WERI-Rb-1 (cell line): ENCODE measurements at regions not wholly inside any gene's neighbourhood (a gene's known extent, or its start where the extent isn't known, plus 50 kb on each side); places are given as distances from the start of the nearest gene placed in this dataset.

Experiments
- DNase-seq: peaks from one replicate; pipeline ENCODE4 v3.0.0-alpha.2; 2020
- H3K27ac ChIP-seq: fragments of 250-450 bp; sonication (Bioruptor Pico); 2 replicates; pipeline ENCODE4 v1.5.1; 2020; ENCODE audit warnings: mild to moderate bottlenecking, moderate library complexity
- H3K27me3 ChIP-seq: fragments of 250-450 bp; sonication (Bioruptor Pico); 2 replicates; pipeline ENCODE4 v1.5.1; 2021; ENCODE audit warnings: mild to moderate bottlenecking, low read depth, moderate library complexity; ENCODE audit not compliant: insufficient read depth, severe bottlenecking
- H3K36me3 ChIP-seq: fragments of 250-450 bp; sonication (Bioruptor Pico); 2 replicates; pipeline ENCODE4 v1.5.1; 2020; ENCODE audit warnings: mild to moderate bottlenecking, moderate library complexity
- H3K4me3 ChIP-seq: 2 replicates; pipeline ENCODE4 v1.5.1; 2011; ENCODE audit warnings: low read depth, mild to moderate bottlenecking, control low read depth, low read length
- H3K9me3 ChIP-seq: fragments of 250-450 bp; sonication (Bioruptor Pico); 2 replicates; pipeline ENCODE4 v1.5.1; 2021; ENCODE audit warnings: mild to moderate bottlenecking, moderate library complexity; ENCODE audit not compliant: severe bottlenecking
- TF ChIP-seq, protein P1 (sequence below): IDR thresholded peaks from 2 replicates; pipeline ENCODE4 v1.5.1; 2011; ENCODE audit warnings: low read depth, mild to moderate bottlenecking, control low read depth, inconsistent platforms, low read length

DNA sequence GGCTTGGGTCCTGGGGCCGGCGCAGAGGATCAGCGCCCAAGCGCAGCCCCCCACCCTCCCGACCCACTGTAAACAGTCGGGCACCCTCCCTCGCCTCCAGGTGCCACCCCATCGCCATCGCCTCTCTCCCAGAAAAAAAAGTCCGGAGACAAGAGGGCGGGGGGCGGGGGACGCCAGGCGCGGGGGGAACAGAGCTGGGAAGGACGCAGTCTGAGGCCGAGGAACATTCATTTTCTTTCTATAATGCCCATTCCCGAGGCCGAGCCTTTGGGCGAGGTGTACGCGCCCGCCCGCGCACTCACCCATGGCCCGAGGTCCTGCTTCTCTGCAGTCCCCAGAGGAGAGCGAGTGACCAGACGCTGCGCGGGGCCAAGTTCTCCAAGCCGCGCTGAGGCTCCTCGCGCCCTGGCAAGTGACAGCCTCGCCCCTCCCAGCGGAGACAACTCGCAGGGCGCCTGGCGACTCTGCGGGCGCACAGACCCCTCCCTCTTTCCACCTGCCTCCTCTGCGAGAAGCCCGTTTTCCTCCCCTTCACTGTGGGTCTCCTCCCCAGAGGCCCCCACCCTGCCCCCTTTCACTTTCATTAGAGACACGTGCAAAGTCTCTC is 63.5 kb upstream of the WDR17 start:
- no peaks in the 10 kb centered on the region for H3K27me3 ChIP-seq
- H3K27ac ChIP-seq, result no peak overlapping the region
- TF ChIP-seq, protein P1, sequence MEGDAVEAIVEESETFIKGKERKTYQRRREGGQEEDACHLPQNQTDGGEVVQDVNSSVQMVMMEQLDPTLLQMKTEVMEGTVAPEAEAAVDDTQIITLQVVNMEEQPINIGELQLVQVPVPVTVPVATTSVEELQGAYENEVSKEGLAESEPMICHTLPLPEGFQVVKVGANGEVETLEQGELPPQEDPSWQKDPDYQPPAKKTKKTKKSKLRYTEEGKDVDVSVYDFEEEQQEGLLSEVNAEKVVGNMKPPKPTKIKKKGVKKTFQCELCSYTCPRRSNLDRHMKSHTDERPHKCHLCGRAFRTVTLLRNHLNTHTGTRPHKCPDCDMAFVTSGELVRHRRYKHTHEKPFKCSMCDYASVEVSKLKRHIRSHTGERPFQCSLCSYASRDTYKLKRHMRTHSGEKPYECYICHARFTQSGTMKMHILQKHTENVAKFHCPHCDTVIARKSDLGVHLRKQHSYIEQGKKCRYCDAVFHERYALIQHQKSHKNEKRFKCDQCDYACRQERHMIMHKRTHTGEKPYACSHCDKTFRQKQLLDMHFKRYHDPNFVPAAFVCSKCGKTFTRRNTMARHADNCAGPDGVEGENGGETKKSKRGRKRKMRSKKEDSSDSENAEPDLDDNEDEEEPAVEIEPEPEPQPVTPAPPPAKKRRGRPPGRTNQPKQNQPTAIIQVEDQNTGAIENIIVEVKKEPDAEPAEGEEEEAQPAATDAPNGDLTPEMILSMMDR, result no peak
- peak overlapping the region; percentile 65 for H3K4me3 ChIP-seq
- no peaks in the 10 kb centered on the region for H3K36me3 ChIP-seq
- DNase-seq, result peak; percentile 86
- no peaks in the 10 kb centered on the region for H3K9me3 ChIP-seq

GRCh38 chr4:176005766-176006165 is 59.9 kb upstream of the WDR17 start:
- no peaks in the 10 kb centered on the region for H3K9me3 ChIP-seq
- H3K27ac ChIP-seq, result no peak overlapping the region

GRCh38 chr4:176009254-176009653 is 56.4 kb upstream of the WDR17 start:
- no peak overlapping the region for H3K27ac ChIP-seq
- DNase-seq, result no peak
- H3K9me3 ChIP-seq, result no peaks in the 10 kb centered on the region
- H3K36me3 ChIP-seq, result no peaks in the 10 kb centered on the region
- H3K27me3 ChIP-seq, result no peaks in the 10 kb centered on the region
- TF ChIP-seq, protein P1, result no peak
- no peak overlapping the region for H3K4me3 ChIP-seq

More at GRCh38 chr4:176005766-176006165, 59.9 kb upstream of the WDR17 start:
- no peaks in the 10 kb centered on the region for H3K27me3 ChIP-seq
- TF ChIP-seq, protein P1, result no peak
- DNase-seq, result no peak
- H3K36me3 ChIP-seq, result no peaks in the 10 kb centered on the region
- no peak overlapping the region for H3K4me3 ChIP-seq

- H3K4me3 ChIP-seq, result no peak overlapping the region
- no peak for DNase-seq
Measured at GRCh38 chr4:176011529-176011928, 54.1 kb upstream of the WDR17 start.

GRCh38 chr4:176013476-176014247 is 52.0 kb upstream of the WDR17 start:
- TF ChIP-seq, protein P1, result no peak
- H3K27ac ChIP-seq, result no peak overlapping the region
- no peaks in the 10 kb centered on the region for H3K36me3 ChIP-seq

More at GRCh38 chr4:176011529-176011928, 54.1 kb upstream of the WDR17 start:
- no peaks in the 10 kb centered on the region for H3K36me3 ChIP-seq
- H3K27ac ChIP-seq, result no peak overlapping the region
- no peaks in the 10 kb centered on the region for H3K27me3 ChIP-seq
- TF ChIP-seq, protein P1, result no peak
- H3K9me3 ChIP-seq, result no peaks in the 10 kb centered on the region

More at GRCh38 chr4:176013476-176014247, 52.0 kb upstream of the WDR17 start:
- Histone ChIP-seq H3K27me3 (no peaks in the 10 kb centered on the region), H3K4me3 (no peak overlapping the region), H3K9me3 (no peaks in the 10 kb centered on the region)
- no peak for DNase-seq
